NK-92 treated with Interleukin-12 subunit alpha and Interleukin-12 subunit beta, amount 100 ng/mL, for 24 hours (cell line): ENCODE measurements at regions not wholly inside any gene's neighbourhood (a gene's known extent, or its start where the extent isn't known, plus 50 kb on each side); places are given as distances from the start of the nearest gene placed in this dataset.

ENCODE experiments used
- DNase-seq: peaks from one replicate; lab custom pipeline; 2025; lab: John Stamatoyannopoulos, UW

- DNase-seq: no peak
Measured at GRCh38 chr13:59452189-59452890, 711.4 kb downstream of the DIAPH3 start.

- DNase-seq: no peak
Measured at GRCh38 chr13:59458908-59459579, 704.7 kb downstream of the DIAPH3 start.

- DNase-seq: no peak
Measured at GRCh38 chr13:59459972-59460371, 703.8 kb downstream of the DIAPH3 start.

GRCh38 chr13:59461411-59461810, 702.3 kb downstream of the DIAPH3 start:
- DNase-seq: no peak

- no peak for DNase-seq
Measured at GRCh38 chr13:59463023-59463422, 700.7 kb downstream of the DIAPH3 start.

- no peak for DNase-seq
Measured at GRCh38 chr13:59464926-59465325, 698.8 kb downstream of the DIAPH3 start.

- no peak for DNase-seq
Measured at GRCh38 chr13:59468396-59468795, 695.3 kb downstream of the DIAPH3 start.

GRCh38 chr13:59471106-59471505, 692.6 kb downstream of the DIAPH3 start:
- DNase-seq: no peak

GRCh38 chr13:59472134-59472533, 691.6 kb downstream of the DIAPH3 start:
- no peak for DNase-seq

- no peak for DNase-seq
Measured at GRCh38 chr13:59474696-59475095, 689.0 kb downstream of the DIAPH3 start.

- DNase-seq: no peak
Measured at GRCh38 chr13:59475911-59476310, 687.8 kb downstream of the DIAPH3 start.

GRCh38 chr13:59476366-59476765, 687.4 kb downstream of the DIAPH3 start:
- DNase-seq: no peak

- no peak for DNase-seq
Measured at GRCh38 chr13:59477011-59477410, 686.7 kb downstream of the DIAPH3 start.

GRCh38 chr13:59478908-59479307, 684.8 kb downstream of the DIAPH3 start:
- no peak for DNase-seq

GRCh38 chr13:59479629-59480028, 684.1 kb downstream of the DIAPH3 start:
- no peak for DNase-seq

- DNase-seq: no peak
Measured at GRCh38 chr13:59480396-59481259, 683.1 kb downstream of the DIAPH3 start.

- no peak for DNase-seq
Measured at GRCh38 chr13:59483501-59484145, 680.1 kb downstream of the DIAPH3 start.

GRCh38 chr13:59487883-59488282, 675.8 kb downstream of the DIAPH3 start:
- DNase-seq: no peak

- DNase-seq: no peak
Measured at GRCh38 chr13:59488436-59488835, 675.3 kb downstream of the DIAPH3 start.

- no peak for DNase-seq
Measured at GRCh38 chr13:59490651-59491050, 673.1 kb downstream of the DIAPH3 start.

- no peak for DNase-seq
Measured at GRCh38 chr13:59492030-59492636, 671.6 kb downstream of the DIAPH3 start.

GRCh38 chr13:59493436-59493965, 670.2 kb downstream of the DIAPH3 start:
- no peak for DNase-seq
